ENCODE measurements at regions not wholly inside any gene's neighbourhood (a gene's known extent, or its start where the extent isn't known, plus 50 kb on each side); places are given as distances from the start of the nearest gene placed in this dataset.

DNA sequence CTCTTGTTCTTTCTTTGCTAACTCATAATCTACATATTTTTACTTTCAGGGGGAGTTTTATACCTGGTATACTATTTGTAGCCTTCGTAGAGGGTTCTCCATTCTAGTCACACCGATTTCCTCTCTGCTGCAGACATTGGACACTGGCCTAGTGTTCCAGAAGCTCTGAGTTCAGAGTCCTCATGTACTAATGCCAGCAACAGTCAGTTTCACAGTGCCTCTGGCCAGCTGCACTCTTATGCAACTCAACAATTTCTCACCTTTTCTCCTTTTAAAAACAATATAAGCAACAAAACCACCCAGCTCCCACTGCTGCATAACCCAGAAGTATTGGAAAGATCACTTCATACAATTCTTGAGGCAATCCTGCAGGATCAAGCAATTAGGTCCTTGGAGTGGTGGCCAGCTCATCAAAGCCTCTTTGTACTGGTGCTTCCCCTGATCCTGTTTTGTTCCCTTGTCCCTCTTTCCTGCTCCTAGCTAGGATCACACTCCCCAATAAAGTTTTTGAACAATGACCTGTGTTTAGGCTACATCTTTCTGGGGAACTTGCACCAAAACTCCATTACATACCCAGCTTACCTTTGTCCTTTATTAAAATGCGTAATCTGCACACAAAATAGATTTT, 98.1 kb upstream of the TUT7 start:
- POLR2A ChIA-PET, result interaction anchor here (1.1 kb wide), 1 partner anchor 10 kb away, joined by 3 read pairs; no protein-coding TSS in a partner anchor
- Histone ChIP-seq H2AFZ (ENCODE audit: low read depth, low read length) (no peak overlapping the region), H3K9ac (ENCODE audit: insufficient read depth in 1 of 2, low read depth in 2 of 2, low read length in 2 of 2) (no peak overlapping the region), H4K20me1 (replicated peaks; ENCODE audit: control insufficient read depth, insufficient read depth, low read length) (no peaks in the 10 kb centered on the region), H3K9me3 (replicated peaks; ENCODE audit: control insufficient read depth, insufficient read depth, low read depth, low read length) (no peaks in the 10 kb centered on the region), H3K4me2 (ENCODE audit: insufficient read depth, low read length) (no peak overlapping the region), H3K36me3 (ENCODE audit: control insufficient read depth, insufficient read depth, low read length) (no peaks in the 10 kb centered on the region), H3K27me3 (ENCODE audit: control insufficient read depth in 2 of 2, insufficient read depth in 2 of 2, low read length in 2 of 2) (no peaks in the 10 kb centered on the region; a peak in 1 of 5 replicates), H3K4me3 (no peak overlapping the region), H3K27ac (ENCODE audit: extremely low read depth, low read depth, low read length) (no peak overlapping the region), H3K4me1 (replicated peaks in 1 of 2; ENCODE audit: control insufficient read depth in 2 of 2, insufficient read depth in 2 of 2, low read length in 2 of 2) (no peaks in the 10 kb centered on the region), H3K9me1 (ENCODE audit: control insufficient read depth, insufficient read depth, low read length) (no peaks in the 10 kb centered on the region), H3K79me2 (ENCODE audit: control insufficient read depth, insufficient read depth, low read length) (no peaks in the 10 kb centered on the region)
- ATAC-seq (no peak), FAIRE-seq (no peak), DNase-seq (ENCODE audit: extremely low read depth in 1 of 4, low spot score in 3 of 4) (no peak)
- in situ Hi-C loops (cut with MboI), result no loop called here
- CTCF ChIA-PET (ENCODE audit: low intra/inter-chr PET ratio), result no interaction called here
- intact Hi-C loops (cut with micrococcal nuclease), result no loop called here
- WGBS (ENCODE audit: insufficient coverage, low coverage, missing lambda C conversion rate), result 7% methylated on average over 1 of the region's 3 CpGs
- TF ChIP-seq STAG1 (CRISPR knock-in tag; IDR thresholded peaks at IDR 0.05; ENCODE audit: borderline replicate concordance), result no peak
- TF ChIP-seq, protein P1, sequence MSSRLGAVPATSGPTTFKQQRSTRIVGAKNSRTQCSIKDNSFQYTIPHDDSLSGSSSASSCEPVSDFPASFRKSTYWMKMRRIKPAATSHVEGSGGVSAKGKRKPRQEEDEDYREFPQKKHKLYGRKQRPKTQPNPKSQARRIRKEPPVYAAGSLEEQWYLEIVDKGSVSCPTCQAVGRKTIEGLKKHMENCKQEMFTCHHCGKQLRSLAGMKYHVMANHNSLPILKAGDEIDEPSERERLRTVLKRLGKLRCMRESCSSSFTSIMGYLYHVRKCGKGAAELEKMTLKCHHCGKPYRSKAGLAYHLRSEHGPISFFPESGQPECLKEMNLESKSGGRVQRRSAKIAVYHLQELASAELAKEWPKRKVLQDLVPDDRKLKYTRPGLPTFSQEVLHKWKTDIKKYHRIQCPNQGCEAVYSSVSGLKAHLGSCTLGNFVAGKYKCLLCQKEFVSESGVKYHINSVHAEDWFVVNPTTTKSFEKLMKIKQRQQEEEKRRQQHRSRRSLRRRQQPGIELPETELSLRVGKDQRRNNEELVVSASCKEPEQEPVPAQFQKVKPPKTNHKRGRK (tag; IDR thresholded peaks at IDR 0.05), result no peak
- no peak for TF ChIP-seq ZNF696 (CRISPR knock-in tag; conservative IDR thresholded peaks at IDR 0.05)
- no peak for TF ChIP-seq CBX2 (IDR thresholded peaks at IDR 0.05; ENCODE audit: insufficient read depth, low read length, poor library complexity, severe bottlenecking)
- TF ChIP-seq, protein P2, sequence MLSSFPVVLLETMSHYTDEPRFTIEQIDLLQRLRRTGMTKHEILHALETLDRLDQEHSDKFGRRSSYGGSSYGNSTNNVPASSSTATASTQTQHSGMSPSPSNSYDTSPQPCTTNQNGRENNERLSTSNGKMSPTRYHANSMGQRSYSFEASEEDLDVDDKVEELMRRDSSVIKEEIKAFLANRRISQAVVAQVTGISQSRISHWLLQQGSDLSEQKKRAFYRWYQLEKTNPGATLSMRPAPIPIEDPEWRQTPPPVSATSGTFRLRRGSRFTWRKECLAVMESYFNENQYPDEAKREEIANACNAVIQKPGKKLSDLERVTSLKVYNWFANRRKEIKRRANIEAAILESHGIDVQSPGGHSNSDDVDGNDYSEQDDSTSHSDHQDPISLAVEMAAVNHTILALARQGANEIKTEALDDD (IDR thresholded peaks at IDR 0.05), result no peak
- no TSS peak for BruUV-seq (replicated peaks)

Data from K562 (cell line).